CD14-positive monocyte (primary cell): ENCODE measurements at regions not wholly inside any gene's neighbourhood (a gene's known extent, or its start where the extent isn't known, plus 50 kb on each side); places are given as distances from the start of the nearest gene placed in this dataset.

Source experiments
- DNase-seq, 3 donors: peaks; one replicate each; pipeline ENCODE4 v3.0.0-alpha.2; 2011 to 2022
- H2AFZ ChIP-seq: 2 replicates; pipeline ENCODE4 v1.6.0; 2012; ENCODE audit warnings: mild to moderate bottlenecking, low read depth, low read length, inconsistent platforms; ENCODE audit not compliant: insufficient read depth, poor library complexity, severe bottlenecking
- H3K27ac ChIP-seq, 2 donors: 1 replicate in 1 of 2; 2 replicates in 1 of 2; pipeline ENCODE4 v1.5.1; 2012 to 2013; ENCODE audit warnings: low read length in 2 of 2, control low read depth in 1 of 2, inconsistent platforms in 1 of 2, low read depth in 1 of 2, mild to moderate bottlenecking in 1 of 2
- H3K27me3 ChIP-seq, 2 donors: one replicate each; pipeline versions ENCODE4 v1.6.0 to v1.6.1; 2011 to 2013; ENCODE audit warnings: low read length in 2 of 2; ENCODE audit not compliant: control insufficient read depth in 2 of 2, insufficient read depth in 2 of 2
- H3K36me3 ChIP-seq, 2 donors: replicated peaks in 1 of 2; 1 replicate in 1 of 2; 2 replicates in 1 of 2; pipeline versions ENCODE4 v1.5.1 to v1.6.1; 2012 to 2013; ENCODE audit warnings: low read length in 2 of 2, control low read depth in 1 of 2, inconsistent platforms in 1 of 2, mild to moderate bottlenecking in 1 of 2; ENCODE audit not compliant: insufficient read depth in 2 of 2, control insufficient read depth in 1 of 2
- H3K4me1 ChIP-seq, 2 donors: 1 replicate in 1 of 2; 2 replicates in 1 of 2; pipeline versions ENCODE4 v1.5.1 to v1.6.1; 2012 to 2013; ENCODE audit warnings: low read length in 2 of 2, control low read depth in 1 of 2, inconsistent platforms in 1 of 2, mild to moderate bottlenecking in 1 of 2, moderate library complexity in 1 of 2; ENCODE audit not compliant: insufficient read depth in 2 of 2, control insufficient read depth in 1 of 2
- H3K4me2 ChIP-seq: replicated peaks from 2 replicates; pipeline ENCODE3; 2012; ENCODE audit warnings: low read length, moderate library complexity, mild to moderate bottlenecking; ENCODE audit not compliant: poor library complexity, severe bottlenecking; ENCODE audit errors: extremely low read depth
- H3K4me3 ChIP-seq, 3 experiments: fragments of 200-600 bp in 1 of 3; sonication (generic) in 1 of 3; replicated peaks in 1 of 3; 1 replicate in 2 of 3; 2 replicates in 1 of 3; pipeline ENCODE4 v1.5.1; 2011 to 2013; ENCODE audit warnings: low read length in 3 of 3, mild to moderate bottlenecking in 3 of 3, control low read depth in 2 of 3, low read depth in 2 of 3, inconsistent platforms in 1 of 3, moderate library complexity in 1 of 3
- H3K79me2 ChIP-seq: 2 replicates; pipeline ENCODE4 v1.6.0; 2012; ENCODE audit warnings: mild to moderate bottlenecking, control low read depth, inconsistent platforms, low read length, moderate library complexity; ENCODE audit not compliant: insufficient read depth
- H3K9ac ChIP-seq: 2 replicates; pipeline ENCODE4 v1.6.0; 2017; ENCODE audit warnings: low read length, mild to moderate bottlenecking; ENCODE audit not compliant: insufficient read depth, poor library complexity, severe bottlenecking
- H3K9me3 ChIP-seq, 2 donors: replicated peaks in 1 of 2; 1 replicate in 1 of 2; 2 replicates in 1 of 2; pipeline versions ENCODE4 v1.5.1 to v1.6.1; 2012 to 2013; ENCODE audit warnings: low read length in 2 of 2, control low read depth in 1 of 2; ENCODE audit not compliant: control insufficient read depth in 1 of 2, insufficient read depth in 1 of 2
- H4K20me1 ChIP-seq: 2 replicates; pipeline ENCODE4 v1.6.0; 2012; ENCODE audit warnings: mild to moderate bottlenecking, low read length, control low read depth, moderate library complexity; ENCODE audit not compliant: insufficient read depth
- H3K27ac Mint-ChIP-seq, 7 donors: one replicate each; pipeline ENCODE4 v1.8.0; 2020; ENCODE audit warnings: mild to moderate bottlenecking in 7 of 7, mixed read lengths in 7 of 7, moderate library complexity in 6 of 7, inconsistent platforms in 2 of 7
- H3K27me3 Mint-ChIP-seq, 3 donors: one replicate each; pipeline ENCODE4 v1.8.0; 2021 to 2022; ENCODE audit warnings: low read depth in 3 of 3, mild to moderate bottlenecking in 3 of 3, mixed read lengths in 3 of 3, moderate library complexity in 3 of 3, inconsistent platforms in 1 of 3
- H3K36me3 Mint-ChIP-seq, 2 donors: one replicate each; pipeline ENCODE4 v1.8.0; 2020; ENCODE audit warnings: mixed read lengths in 2 of 2, inconsistent platforms in 1 of 2, mild to moderate bottlenecking in 1 of 2
- H3K4me1 Mint-ChIP-seq: one replicate; pipeline ENCODE4 v1.8.0; 2020; ENCODE audit warnings: mild to moderate bottlenecking, mixed read lengths
- H3K4me3 Mint-ChIP-seq, 2 donors: one replicate each; pipeline ENCODE4 v1.8.0; 2020; ENCODE audit warnings: mild to moderate bottlenecking in 2 of 2, mixed read lengths in 2 of 2, moderate library complexity in 1 of 2
- H3K9me3 Mint-ChIP-seq, 7 donors: one replicate each; pipeline ENCODE4 v1.8.0; 2020 to 2022; ENCODE audit warnings: mixed read lengths in 7 of 7, mild to moderate bottlenecking in 6 of 7, moderate library complexity in 6 of 7, inconsistent platforms in 2 of 7
- WGBS: methylation state at CpG from one replicate; pipeline ENCODE4 v1.1.5; 2013; ENCODE audit warnings: missing lambda C conversion rate; ENCODE audit not compliant: insufficient coverage; 5-methylcytosine and 5-hydroxymethylcytosine counted together
- intact Hi-C, 2 donors: fragments of 100-400 bp; cut with micrococcal nuclease; formaldehyde crosslinking; loops; one replicate each; pipeline versions ENCODE4 v1.15.0 to v1.15.1; 2023
- TF ChIP-seq, protein P1 (sequence below): fragments of 200-600 bp; IDR thresholded peaks from one replicate; pipeline ENCODE4 v1.8.0; 2022; ENCODE audit warnings: antibody characterized with exemption, mild to moderate bottlenecking

DNA sequence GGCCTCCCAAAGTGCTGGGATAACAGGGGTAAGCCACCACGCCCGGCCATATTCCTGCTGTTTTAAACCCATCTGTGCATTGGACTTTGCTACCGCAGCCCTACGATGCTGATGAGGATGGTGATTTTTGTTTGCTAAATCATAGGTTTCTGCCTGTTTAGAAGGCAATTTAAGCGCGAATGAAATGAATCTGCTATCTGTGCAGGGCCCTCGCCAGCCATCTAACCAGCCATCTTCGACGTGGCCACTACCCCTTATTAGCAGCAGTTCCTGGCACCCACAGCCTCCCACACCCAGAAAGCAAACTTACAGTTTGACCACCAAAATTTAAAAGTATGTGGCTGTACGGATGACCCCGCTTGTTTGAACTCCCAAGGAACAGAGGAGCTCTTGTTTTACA, 178.5 kb downstream of the SHOX start:
- WGBS, result 100% methylated on average over 5 of the region's 11 CpGs
- Histone ChIP-seq H2AFZ (no peak overlapping the region), H3K27me3 (peaks cover 6 to 8% of the 10 kb centered on the region in 2 donors), H3K27ac (no peak overlapping the region), H3K36me3 (no peaks in the 10 kb centered on the region), H3K4me3 (no peak overlapping the region), H3K9ac (no peak overlapping the region), H3K4me2 (no peak overlapping the region), H4K20me1 (no peaks in the 10 kb centered on the region), H3K9me3 (no peaks in the 10 kb centered on the region), H3K79me2 (no peaks in the 10 kb centered on the region), H3K4me1 (no peaks in the 10 kb centered on the region)
- peaks cover 19 to 23% (median 20%) of the 10 kb centered on the region in 3 donors for H3K27me3 Mint-ChIP-seq
- intact Hi-C loops, result no loop called here
- TF ChIP-seq, protein P1, sequence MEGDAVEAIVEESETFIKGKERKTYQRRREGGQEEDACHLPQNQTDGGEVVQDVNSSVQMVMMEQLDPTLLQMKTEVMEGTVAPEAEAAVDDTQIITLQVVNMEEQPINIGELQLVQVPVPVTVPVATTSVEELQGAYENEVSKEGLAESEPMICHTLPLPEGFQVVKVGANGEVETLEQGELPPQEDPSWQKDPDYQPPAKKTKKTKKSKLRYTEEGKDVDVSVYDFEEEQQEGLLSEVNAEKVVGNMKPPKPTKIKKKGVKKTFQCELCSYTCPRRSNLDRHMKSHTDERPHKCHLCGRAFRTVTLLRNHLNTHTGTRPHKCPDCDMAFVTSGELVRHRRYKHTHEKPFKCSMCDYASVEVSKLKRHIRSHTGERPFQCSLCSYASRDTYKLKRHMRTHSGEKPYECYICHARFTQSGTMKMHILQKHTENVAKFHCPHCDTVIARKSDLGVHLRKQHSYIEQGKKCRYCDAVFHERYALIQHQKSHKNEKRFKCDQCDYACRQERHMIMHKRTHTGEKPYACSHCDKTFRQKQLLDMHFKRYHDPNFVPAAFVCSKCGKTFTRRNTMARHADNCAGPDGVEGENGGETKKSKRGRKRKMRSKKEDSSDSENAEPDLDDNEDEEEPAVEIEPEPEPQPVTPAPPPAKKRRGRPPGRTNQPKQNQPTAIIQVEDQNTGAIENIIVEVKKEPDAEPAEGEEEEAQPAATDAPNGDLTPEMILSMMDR, result no peak
- no peak overlapping the region for H3K4me3 Mint-ChIP-seq
- no peak overlapping the region for H3K27ac Mint-ChIP-seq
- no peaks in the 10 kb centered on the region for H3K4me1 Mint-ChIP-seq
- H3K9me3 Mint-ChIP-seq, result peaks cover 0 to 4% (median 0%) of the 10 kb centered on the region in 7 donors
- no peak for DNase-seq
- H3K36me3 Mint-ChIP-seq, result no peaks in the 10 kb centered on the region

DNA sequence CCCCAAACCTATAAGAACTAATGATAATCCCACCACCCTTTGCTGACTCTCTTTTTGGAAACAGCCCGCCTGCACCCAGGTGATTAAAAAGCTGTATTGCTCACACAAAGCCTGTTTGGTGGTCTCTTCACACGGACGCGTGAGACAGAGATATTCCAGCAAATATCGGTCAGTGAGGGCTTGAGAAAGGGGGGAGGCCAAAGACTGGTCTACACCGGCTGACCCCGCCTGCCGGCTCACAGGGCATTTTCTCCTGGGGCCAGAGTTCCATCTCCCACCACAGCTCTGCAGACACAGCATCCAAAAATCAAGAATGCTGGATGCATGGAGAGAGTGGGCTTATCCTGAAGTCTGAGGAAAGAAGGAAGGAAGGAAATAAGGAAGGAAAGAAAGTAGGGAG, 176.0 kb downstream of the SHOX start:
- Mint-ChIP-seq H3K4me3 (no peak overlapping the region), H3K4me1 (no peaks in the 10 kb centered on the region)
- WGBS, result no CpG with 5 or more reads among the region's 8 CpGs

More for the DNA sequence above, 176.0 kb downstream of the SHOX start:
- Histone ChIP-seq H3K4me2 (no peak overlapping the region), H4K20me1 (no peaks in the 10 kb centered on the region), H3K9me3 (no peaks in the 10 kb centered on the region), H3K36me3 (no peaks in the 10 kb centered on the region), H2AFZ (no peak overlapping the region), H3K4me1 (no peaks in the 10 kb centered on the region), H3K9ac (no peak overlapping the region), H3K27me3 (peaks cover 6 to 8% of the 10 kb centered on the region in 2 donors), H3K27ac (no peak overlapping the region), H3K79me2 (no peaks in the 10 kb centered on the region), H3K4me3 (no peak overlapping the region)
- Mint-ChIP-seq H3K27me3 (peaks cover 24 to 25% (median 24%) of the 10 kb centered on the region in 3 donors), H3K27ac (peak overlapping the region in 1 of 7 donors; percentile 1), H3K9me3 (peaks cover 0 to 11% (median 5%) of the 10 kb centered on the region in 7 donors), H3K36me3 (no peaks in the 10 kb centered on the region)
- intact Hi-C loops, result no loop called here
- DNase-seq, result no peak
- TF ChIP-seq, protein P1, result no peak
